ENCODE measurements at regions not wholly inside any gene's neighbourhood (a gene's known extent, or its start where the extent isn't known, plus 50 kb on each side); places are given as distances from the start of the nearest gene placed in this dataset.

- peaks cover 0 to 6% (median 4%) of the 10 kb centered on the region in 4 donors for H3K4me1 ChIP-seq
- no peak overlapping the region for H3K27ac ChIP-seq
- WGBS, 2 donors = 58 to 77% methylated on average over 5 to 13 of the region's 13 CpGs
- H3K27me3 ChIP-seq = no peaks in the 10 kb centered on the region
- no peaks in the 10 kb centered on the region for H3K9me3 ChIP-seq
- H3K4me3 ChIP-seq = no peak overlapping the region
- H3K36me3 ChIP-seq = no peaks in the 10 kb centered on the region
- TF ChIP-seq CTCF (IDR thresholded peaks at IDR 0.05) = no peak
- TF ChIP-seq POLR2AphosphoS5 (IDR thresholded peaks at IDR 0.05) = peak; percentile 11 to 61
- DNase-seq = peak; percentile 33 to 87
- peak; percentile 9 to 65 for ATAC-seq (ENCODE audit: low FRiP score in 2 of 2)
Observed at GRCh38 chr2:120825370-120826259, 89.9 kb downstream of the GLI2 start.

- ATAC-seq (ENCODE audit: low FRiP score in 2 of 2) (no peak), DNase-seq (no peak)
- Histone ChIP-seq H3K27me3 (no peaks in the 10 kb centered on the region), H3K27ac (no peak overlapping the region), H3K4me1 (peaks cover 0 to 6% (median 1%) of the 10 kb centered on the region in 4 donors), H3K36me3 (no peaks in the 10 kb centered on the region), H3K9me3 (no peaks in the 10 kb centered on the region), H3K4me3 (no peak overlapping the region)
- WGBS, 2 donors = 47 to 53% methylated on average over 5 to 10 of the region's 10 CpGs
- TF ChIP-seq POLR2AphosphoS5 (IDR thresholded peaks at IDR 0.05) = no peak
- TF ChIP-seq POLR2A (IDR thresholded peaks at IDR 0.05) = no peak
- no peak for TF ChIP-seq CTCF (IDR thresholded peaks at IDR 0.05)
- no peak for TF ChIP-seq EP300 (IDR thresholded peaks at IDR 0.05)
Observed at GRCh38 chr2:120826260-120826648, 90.6 kb downstream of the GLI2 start.

GRCh38 chr2:120826716-120827410 lies 91.2 kb downstream of the GLI2 start:
- DNase-seq = no peak
- peaks cover 0 to 6% (median 1%) of the 10 kb centered on the region in 4 donors for H3K4me1 ChIP-seq
- 73 to 83% methylated on average over 13 to 18 of the region's 18 CpGs for WGBS, 2 donors

GRCh38 chr2:120828066-120828465 lies 92.4 kb downstream of the GLI2 start:
- H3K4me1 ChIP-seq = peaks cover 0 to 6% (median 1%) of the 10 kb centered on the region in 4 donors
- 87 to 93% methylated on average over 10 of the region's 10 CpGs for WGBS, 2 donors
- no peak overlapping the region for H3K27ac ChIP-seq
- H3K36me3 ChIP-seq = no peaks in the 10 kb centered on the region
- no peaks in the 10 kb centered on the region for H3K27me3 ChIP-seq
- no peaks in the 10 kb centered on the region for H3K9me3 ChIP-seq
- ATAC-seq (ENCODE audit: low FRiP score in 2 of 2) = no peak
- no peak overlapping the region for H3K4me3 ChIP-seq
- TF ChIP-seq CTCF (IDR thresholded peaks at IDR 0.05) (no peak), EP300 (IDR thresholded peaks at IDR 0.05) (no peak), POLR2A (IDR thresholded peaks at IDR 0.05) (no peak), POLR2AphosphoS5 (IDR thresholded peaks at IDR 0.05) (no peak)
- no peak for DNase-seq

More at GRCh38 chr2:120826716-120827410, 91.2 kb downstream of the GLI2 start:
- ATAC-seq (ENCODE audit: low FRiP score in 2 of 2) = no peak
- H3K9me3 ChIP-seq = no peaks in the 10 kb centered on the region
- no peak overlapping the region for H3K27ac ChIP-seq
- no peaks in the 10 kb centered on the region for H3K36me3 ChIP-seq
- TF ChIP-seq EP300 (IDR thresholded peaks at IDR 0.05) = no peak
- no peak for TF ChIP-seq POLR2A (IDR thresholded peaks at IDR 0.05)
- TF ChIP-seq POLR2AphosphoS5 (IDR thresholded peaks at IDR 0.05) = no peak
- no peak for TF ChIP-seq CTCF (IDR thresholded peaks at IDR 0.05)
- no peak overlapping the region for H3K4me3 ChIP-seq
- H3K27me3 ChIP-seq = no peaks in the 10 kb centered on the region

Measured in upper lobe of left lung (tissue), 6 donors.